ENCODE measurements at regions not wholly inside any gene's neighbourhood (a gene's known extent, or its start where the extent isn't known, plus 50 kb on each side); places are given as distances from the start of the nearest gene placed in this dataset.

DNA sequence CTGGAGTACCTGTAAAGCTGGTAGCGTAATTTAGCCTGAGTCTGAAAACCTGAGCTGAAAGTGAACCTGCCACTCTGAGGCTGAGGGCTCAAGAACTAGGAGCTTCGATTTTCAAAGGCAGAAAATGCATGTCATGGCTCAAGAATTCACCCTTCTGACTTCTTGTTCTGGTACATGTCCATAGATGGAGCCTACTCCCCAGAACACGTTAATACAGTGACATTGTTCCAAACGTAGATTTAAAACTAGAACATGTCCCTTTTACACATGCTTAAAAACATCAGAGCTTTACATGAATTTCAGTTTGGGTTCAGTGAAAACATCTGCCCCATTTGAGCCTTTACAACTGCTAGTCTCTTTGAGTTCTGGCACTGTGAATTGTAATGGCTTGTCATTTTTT lies 115.5 kb upstream of the WDR1 start:
- Mint-ChIP-seq H3K4me1 (no peaks in the 10 kb centered on the region), H3K27me3 (peaks cover 7% of the 10 kb centered on the region), H3K27ac (no peak overlapping the region), H3K9me3 (ENCODE audit: insufficient read depth) (no peaks in the 10 kb centered on the region), H3K4me3 (no peak overlapping the region)
- Histone ChIP-seq H3K79me2 (ENCODE audit: control insufficient read depth, insufficient read depth, low read length) (no peaks in the 10 kb centered on the region), H3K4me3 (ENCODE audit: control extremely low read depth in 1 of 5, extremely low read depth in 1 of 5, insufficient read depth in 1 of 5, low read depth in 2 of 5, low read length in 4 of 5) (no peak overlapping the region), H3K9ac (ENCODE audit: low read length) (no peak overlapping the region), H2AFZ (ENCODE audit: insufficient read depth, low read depth, low read length, poor library complexity, severe bottlenecking) (no peak overlapping the region), H3K27ac (ENCODE audit: low read length in 2 of 2) (no peak overlapping the region), H3K9me3 (ENCODE audit: control extremely low read depth in 1 of 3, control insufficient read depth in 2 of 3, insufficient read depth in 1 of 3, low read length in 2 of 3) (no peaks in the 10 kb centered on the region), H4K20me1 (ENCODE audit: control insufficient read depth, insufficient read depth, low read length, poor library complexity, severe bottlenecking) (no peaks in the 10 kb centered on the region), H3K4me1 (ENCODE audit: control insufficient read depth in 2 of 2, insufficient read depth in 2 of 2, low read length in 2 of 2) (no peaks in the 10 kb centered on the region), H3K4me2 (replicated peaks; ENCODE audit: low read depth, low read length, poor library complexity, severe bottlenecking) (no peak overlapping the region), H3K27me3 (replicated peaks in 1 of 4; ENCODE audit: control extremely low read depth in 1 of 4, control insufficient read depth in 3 of 4, insufficient read depth in 4 of 4, low read length in 3 of 4) (no peaks in the 10 kb centered on the region), H3K36me3 (replicated peaks in 1 of 2; ENCODE audit: control extremely low read depth in 1 of 2, control insufficient read depth in 1 of 2, extremely low read depth in 1 of 2, insufficient read depth in 2 of 2, low read length in 1 of 2) (no peaks in the 10 kb centered on the region)
- TF ChIP-seq, protein P1, sequence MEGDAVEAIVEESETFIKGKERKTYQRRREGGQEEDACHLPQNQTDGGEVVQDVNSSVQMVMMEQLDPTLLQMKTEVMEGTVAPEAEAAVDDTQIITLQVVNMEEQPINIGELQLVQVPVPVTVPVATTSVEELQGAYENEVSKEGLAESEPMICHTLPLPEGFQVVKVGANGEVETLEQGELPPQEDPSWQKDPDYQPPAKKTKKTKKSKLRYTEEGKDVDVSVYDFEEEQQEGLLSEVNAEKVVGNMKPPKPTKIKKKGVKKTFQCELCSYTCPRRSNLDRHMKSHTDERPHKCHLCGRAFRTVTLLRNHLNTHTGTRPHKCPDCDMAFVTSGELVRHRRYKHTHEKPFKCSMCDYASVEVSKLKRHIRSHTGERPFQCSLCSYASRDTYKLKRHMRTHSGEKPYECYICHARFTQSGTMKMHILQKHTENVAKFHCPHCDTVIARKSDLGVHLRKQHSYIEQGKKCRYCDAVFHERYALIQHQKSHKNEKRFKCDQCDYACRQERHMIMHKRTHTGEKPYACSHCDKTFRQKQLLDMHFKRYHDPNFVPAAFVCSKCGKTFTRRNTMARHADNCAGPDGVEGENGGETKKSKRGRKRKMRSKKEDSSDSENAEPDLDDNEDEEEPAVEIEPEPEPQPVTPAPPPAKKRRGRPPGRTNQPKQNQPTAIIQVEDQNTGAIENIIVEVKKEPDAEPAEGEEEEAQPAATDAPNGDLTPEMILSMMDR (IDR thresholded peaks at IDR 0.05): no peak
- TF ChIP-seq EZH2 (IDR thresholded peaks at IDR 0.05; ENCODE audit: borderline replicate concordance, insufficient read depth, low read depth, low read length, poor library complexity, severe bottlenecking): no peak
- no peak for ATAC-seq (ENCODE audit: low read depth)
- no peak for DNase-seq
- intact Hi-C loops (cut with micrococcal nuclease): no loop called here
- WGBS (ENCODE audit: insufficient coverage): no CpG with 5 or more reads among the region's 4 CpGs
- ChIA-PET POLR2A (no interaction called here), CTCF (no interaction called here)

DNA sequence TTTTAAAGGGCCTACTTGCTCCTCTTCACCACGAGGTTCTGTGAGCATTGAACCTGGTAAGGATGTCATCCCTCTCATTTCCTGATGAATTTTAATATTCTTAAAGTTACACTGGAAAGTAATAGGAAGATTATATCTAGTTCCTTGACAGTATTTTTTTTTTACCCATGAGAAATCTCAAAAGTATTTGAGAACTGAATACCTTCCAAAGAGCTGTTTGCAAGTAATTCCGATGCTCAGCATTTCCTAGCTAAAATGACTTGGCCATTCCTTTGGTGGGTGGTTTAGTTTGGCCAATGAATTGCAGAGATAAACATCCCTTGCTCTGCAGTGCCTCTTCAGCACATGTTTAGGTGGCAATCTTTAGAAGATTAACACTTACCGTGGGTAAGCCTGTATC lies 110.2 kb upstream of the WDR1 start:
- DNase-seq: no peak
- intact Hi-C loops (cut with micrococcal nuclease): no loop called here
- no peak overlapping the region for H3K27ac Mint-ChIP-seq
- Histone ChIP-seq H4K20me1 (ENCODE audit: control insufficient read depth, insufficient read depth, low read length, poor library complexity, severe bottlenecking) (no peaks in the 10 kb centered on the region), H3K4me2 (replicated peaks; ENCODE audit: low read depth, low read length, poor library complexity, severe bottlenecking) (no peak overlapping the region), H2AFZ (ENCODE audit: insufficient read depth, low read depth, low read length, poor library complexity, severe bottlenecking) (no peak overlapping the region), H3K9me3 (ENCODE audit: control extremely low read depth in 1 of 3, control insufficient read depth in 2 of 3, insufficient read depth in 1 of 3, low read length in 2 of 3) (no peaks in the 10 kb centered on the region), H3K79me2 (ENCODE audit: control insufficient read depth, insufficient read depth, low read length) (no peaks in the 10 kb centered on the region), H3K36me3 (replicated peaks in 1 of 2; ENCODE audit: control extremely low read depth in 1 of 2, control insufficient read depth in 1 of 2, extremely low read depth in 1 of 2, insufficient read depth in 2 of 2, low read length in 1 of 2) (no peaks in the 10 kb centered on the region), H3K4me1 (ENCODE audit: control insufficient read depth in 2 of 2, insufficient read depth in 2 of 2, low read length in 2 of 2) (no peaks in the 10 kb centered on the region), H3K4me3 (ENCODE audit: control extremely low read depth in 1 of 5, extremely low read depth in 1 of 5, insufficient read depth in 1 of 5, low read depth in 2 of 5, low read length in 4 of 5) (no peak overlapping the region), H3K27ac (ENCODE audit: low read length in 2 of 2) (no peak overlapping the region), H3K27me3 (replicated peaks in 1 of 4; ENCODE audit: control extremely low read depth in 1 of 4, control insufficient read depth in 3 of 4, insufficient read depth in 4 of 4, low read length in 3 of 4) (no peaks in the 10 kb centered on the region), H3K9ac (ENCODE audit: low read length) (no peak overlapping the region)
- no peak overlapping the region for H3K4me3 Mint-ChIP-seq
- ATAC-seq (ENCODE audit: low read depth): no peak
- TF ChIP-seq EZH2 (IDR thresholded peaks at IDR 0.05; ENCODE audit: borderline replicate concordance, insufficient read depth, low read depth, low read length, poor library complexity, severe bottlenecking): no peak
- TF ChIP-seq, protein P1 (IDR thresholded peaks at IDR 0.05): no peak
- H3K27me3 Mint-ChIP-seq: peaks cover 7% of the 10 kb centered on the region
- no peaks in the 10 kb centered on the region for H3K9me3 Mint-ChIP-seq (ENCODE audit: insufficient read depth)
- no CpG with 5 or more reads among the region's 3 CpGs for WGBS (ENCODE audit: insufficient coverage)
- ChIA-PET CTCF (no interaction called here), POLR2A (no interaction called here)
- no peaks in the 10 kb centered on the region for H3K4me1 Mint-ChIP-seq

All from B cell (primary cell).